Activated CD4-positive, alpha-beta T cell treated with anti-CD3 and anti-CD28 coated beads, Interleukin-2, amount 50 U/mL, for 16 hours (primary cell): ENCODE measurements at regions not wholly inside any gene's neighbourhood (a gene's known extent, or its start where the extent isn't known, plus 50 kb on each side); places are given as distances from the start of the nearest gene placed in this dataset.

Experiments used
- DNase-seq: peaks from one replicate; pipeline ENCODE4 v3.0.0-alpha.2; 2020

- DNase-seq, result no peak
These were observed 52.8 kb downstream of the FAM43A start for GRCh38 chr3:194738254-194739093.

DNA sequence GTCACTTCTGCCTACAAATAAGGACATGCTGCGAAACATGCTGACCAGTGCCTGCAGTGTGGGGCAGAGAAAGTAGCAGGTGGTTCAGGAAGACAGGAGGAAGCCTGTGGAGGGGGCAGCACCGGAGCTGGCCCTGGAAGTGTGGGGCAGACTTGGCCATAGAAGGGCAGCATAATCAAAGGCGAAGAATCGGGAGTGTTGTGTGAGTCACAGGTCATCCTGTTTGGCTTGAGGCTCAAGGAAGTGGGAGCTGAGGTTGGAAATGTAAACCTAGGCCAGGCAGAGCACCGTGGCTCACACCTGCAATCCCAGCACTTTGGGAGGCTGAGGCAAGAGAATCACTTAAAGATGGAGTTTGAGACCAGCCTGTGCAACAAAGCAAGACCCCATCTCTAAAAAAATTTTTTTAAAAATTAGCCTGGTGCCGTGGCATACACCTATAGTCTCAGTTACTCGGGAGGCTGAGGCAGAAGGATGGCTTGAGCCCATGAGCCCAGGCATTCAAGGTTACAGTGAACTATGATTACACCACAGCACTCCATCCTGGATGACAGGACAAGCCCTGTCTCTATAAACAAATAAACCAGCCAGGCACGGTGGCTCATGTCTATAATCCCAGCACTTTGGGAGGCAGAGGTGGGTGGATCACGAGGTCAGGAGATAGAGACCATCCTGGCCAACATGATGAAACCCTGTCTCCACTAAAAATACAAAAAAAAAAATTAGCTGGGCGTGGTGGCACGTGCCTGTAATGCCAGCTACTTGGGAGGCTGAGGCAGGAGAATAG, 54.0 kb downstream of the FAM43A start:
- no peak for DNase-seq

DNA sequence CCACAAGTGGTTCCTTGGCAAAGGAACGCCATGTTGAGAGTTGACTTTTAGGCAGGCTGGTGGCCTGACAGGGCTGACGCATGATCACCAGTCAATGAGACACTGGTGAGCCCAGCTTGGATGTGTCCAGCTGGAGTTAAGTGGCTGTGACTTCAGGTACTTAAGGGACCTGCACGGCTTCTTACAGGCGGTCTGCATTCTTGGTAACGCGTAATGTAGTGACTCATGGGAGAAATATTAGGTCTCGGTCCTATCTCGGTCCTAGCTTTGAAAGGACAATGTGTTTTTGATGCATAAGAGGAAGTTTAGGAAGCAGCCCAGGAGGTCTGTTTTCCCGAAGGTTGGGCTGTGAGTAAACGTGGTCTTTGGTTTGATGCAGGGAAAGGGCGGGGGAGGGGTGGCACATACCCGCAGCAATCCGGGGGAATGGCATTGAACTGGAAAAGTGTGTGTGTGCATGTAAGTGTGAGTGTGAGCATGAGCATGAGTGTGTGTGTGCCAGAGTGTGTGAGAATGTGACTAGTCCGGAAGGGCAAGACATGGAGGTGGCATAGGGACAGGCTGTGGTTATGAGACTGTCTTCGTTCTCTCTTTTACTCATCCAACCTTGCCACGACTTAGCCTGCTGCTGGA, 55.3 kb downstream of the FAM43A start:
- peak; percentile 47 for DNase-seq

GRCh38 chr3:194741916-194742315, 56.2 kb downstream of the FAM43A start:
- no peak for DNase-seq

- DNase-seq, result no peak
These were observed 59.1 kb downstream of the FAM43A start for GRCh38 chr3:194744826-194745225.

GRCh38 chr3:194745422-194746184, 59.9 kb downstream of the FAM43A start:
- no peak for DNase-seq

- no peak for DNase-seq
These were observed 62.5 kb downstream of the FAM43A start for GRCh38 chr3:194748225-194748624.

DNA sequence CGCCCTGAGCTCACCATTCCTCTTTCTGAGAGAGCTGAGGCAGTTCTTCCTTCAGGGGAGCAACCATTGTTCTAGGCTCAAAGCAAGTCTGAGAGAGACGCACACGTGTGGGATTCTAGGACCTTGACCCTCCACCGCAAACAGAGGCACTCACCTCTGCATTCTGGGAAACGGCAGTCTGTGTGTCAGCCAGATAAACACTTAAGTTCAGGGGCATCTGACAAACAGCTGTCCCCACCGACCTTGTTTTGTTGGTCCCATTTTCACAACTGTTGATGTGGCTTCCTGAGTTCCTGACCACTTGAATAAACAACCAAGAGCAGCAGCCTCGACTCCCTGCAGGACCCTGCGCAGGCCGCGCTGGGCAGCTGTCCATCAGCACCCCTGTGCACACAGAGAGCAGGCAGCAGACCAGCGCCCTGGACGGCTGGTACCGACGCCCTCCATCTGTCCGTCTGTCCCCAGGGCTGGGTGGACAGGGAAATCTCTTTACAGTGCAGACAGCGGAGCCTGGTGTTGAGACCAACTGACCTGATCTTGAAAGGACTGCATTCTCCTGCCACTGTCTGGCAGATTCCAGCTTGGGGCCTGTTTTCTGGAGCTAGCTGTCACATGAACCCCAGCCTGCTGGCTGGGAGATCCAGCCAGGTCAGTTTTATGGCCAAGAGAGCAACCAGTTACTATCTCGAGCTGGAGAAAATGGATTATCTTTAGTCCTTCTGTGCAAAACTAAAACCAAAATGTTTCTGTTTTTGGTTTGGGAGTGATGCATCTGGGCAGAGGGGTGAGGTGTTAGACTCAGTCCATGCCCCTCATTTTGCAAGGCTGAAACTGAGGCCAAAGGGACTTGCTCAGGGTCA, 64.2 kb downstream of the FAM43A start:
- no peak for DNase-seq

DNA sequence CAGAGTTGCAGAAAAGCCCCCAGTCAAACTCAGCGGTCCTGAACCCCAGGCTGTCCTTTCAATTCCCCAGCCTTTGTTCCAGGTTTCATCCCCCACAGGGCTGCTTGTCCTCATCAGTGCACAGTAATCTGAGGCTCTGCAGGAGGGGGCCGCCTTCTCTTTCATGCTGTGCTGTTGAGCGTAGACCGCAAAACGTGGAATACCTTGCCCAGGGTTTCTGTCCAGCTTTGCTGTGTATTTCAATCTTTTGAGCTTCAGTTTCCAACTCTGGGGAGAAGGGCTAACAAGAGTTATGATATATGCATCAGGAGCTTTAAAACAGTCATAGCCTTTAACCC, 64.8 kb downstream of the FAM43A start:
- DNase-seq, result no peak

DNA sequence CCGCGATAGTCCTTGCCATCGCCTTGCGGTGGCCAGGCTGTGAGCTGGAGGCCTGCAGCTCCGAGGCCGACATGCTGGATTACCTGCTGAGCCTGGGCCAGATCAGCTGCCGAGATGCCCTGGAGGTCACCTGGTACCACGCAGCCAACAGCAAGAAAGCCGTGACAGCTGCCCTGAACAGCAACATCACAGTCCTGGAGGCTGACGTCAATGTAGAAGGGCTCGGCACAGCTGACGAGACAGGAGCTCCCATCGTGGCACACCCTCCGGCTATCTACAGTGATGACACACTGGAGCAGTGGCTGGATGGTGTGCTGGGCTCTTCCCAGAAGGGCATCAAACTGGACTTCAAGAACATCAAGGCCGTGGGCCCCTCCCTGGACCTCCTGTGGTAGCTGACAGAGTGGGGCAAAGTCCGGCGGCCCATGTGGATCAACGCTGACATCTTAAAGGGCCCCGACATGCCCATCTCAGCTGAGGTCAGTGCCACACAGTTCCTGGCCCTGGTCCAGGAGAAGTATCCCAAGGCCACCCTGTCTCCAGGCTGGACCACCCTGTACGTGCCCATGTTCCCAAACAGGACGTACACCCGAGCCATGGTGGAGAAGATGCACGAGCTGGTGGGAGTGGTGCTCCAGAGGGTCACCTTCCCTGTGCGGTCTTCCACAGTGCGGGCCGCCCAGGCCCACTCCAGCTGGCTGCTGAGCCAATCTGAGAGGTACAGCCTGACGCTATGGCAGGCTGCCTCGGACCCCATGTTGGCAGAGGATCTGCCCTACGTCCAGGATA, 70.2 kb downstream of the FAM43A start:
- no peak for DNase-seq

DNA sequence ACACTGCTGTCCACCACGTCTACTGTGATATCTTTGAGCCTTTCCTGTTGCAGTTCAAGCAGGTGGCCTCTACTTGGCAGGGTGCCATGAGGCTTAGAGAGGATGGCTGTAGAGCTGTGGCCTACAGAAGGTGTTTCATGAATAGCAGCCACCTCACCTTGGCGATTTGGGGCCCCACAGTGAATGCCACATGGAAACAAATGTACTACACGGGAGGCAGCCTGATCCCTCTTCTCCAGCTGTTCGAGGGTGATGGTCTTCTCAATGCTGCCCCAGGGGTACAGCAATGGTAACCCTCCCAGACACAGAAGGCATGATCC, 70.7 kb downstream of the FAM43A start:
- no peak for DNase-seq

GRCh38 chr3:194756791-194757325, 71.2 kb downstream of the FAM43A start:
- DNase-seq, result no peak

DNA sequence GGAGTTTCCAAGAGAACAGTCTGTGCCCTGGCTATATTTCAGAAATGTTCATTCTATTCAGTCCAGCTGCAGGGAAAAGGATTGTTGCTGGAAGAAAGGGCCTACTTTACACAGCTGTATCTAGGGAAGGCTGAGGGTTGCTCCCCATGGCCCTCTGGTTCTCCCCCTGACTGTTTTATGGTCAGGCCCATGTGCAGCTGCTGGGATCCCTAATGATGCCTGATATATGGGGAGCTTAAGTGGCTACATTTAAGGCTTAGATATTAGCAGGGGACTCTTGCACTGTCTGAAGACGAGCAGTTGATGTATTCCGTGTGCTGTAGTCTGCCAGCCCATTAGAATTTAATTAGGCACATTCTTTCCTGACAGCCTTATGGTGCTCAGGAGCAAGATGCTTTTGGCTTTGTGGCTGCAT, 72.0 kb downstream of the FAM43A start:
- DNase-seq, result no peak

- DNase-seq, result no peak
These were observed 73.0 kb downstream of the FAM43A start for GRCh38 chr3:194758716-194759115.

DNA sequence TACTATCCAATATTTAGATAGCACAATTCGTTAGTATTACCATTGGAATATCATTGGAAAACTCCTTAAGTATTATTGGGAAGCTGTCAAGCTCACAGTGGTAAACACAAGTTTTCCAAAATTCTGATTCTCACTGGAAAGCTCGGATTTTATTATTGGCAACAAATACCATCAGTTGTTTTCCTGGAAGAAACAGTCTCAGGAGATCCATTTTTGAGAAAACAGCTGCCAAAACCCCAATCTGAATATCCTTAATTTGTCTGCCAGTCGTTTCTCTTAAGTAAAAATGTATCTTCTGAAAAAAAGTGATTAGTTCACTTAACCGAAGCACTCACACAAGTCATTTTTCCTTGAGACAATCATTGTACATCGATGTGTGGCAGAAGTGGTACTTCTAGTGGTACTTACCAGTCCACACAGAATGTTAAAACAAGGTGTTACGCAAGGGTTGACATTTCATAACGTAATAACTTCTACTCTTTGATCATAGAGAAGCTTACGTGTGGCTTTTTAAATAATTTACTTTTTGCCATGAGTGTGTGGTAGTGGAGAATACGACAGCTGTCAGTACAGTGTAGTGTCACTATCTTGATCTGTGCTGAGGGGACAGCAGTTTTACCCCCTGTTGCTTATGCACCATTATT, 74.9 kb downstream of the FAM43A start:
- DNase-seq, result no peak

DNA sequence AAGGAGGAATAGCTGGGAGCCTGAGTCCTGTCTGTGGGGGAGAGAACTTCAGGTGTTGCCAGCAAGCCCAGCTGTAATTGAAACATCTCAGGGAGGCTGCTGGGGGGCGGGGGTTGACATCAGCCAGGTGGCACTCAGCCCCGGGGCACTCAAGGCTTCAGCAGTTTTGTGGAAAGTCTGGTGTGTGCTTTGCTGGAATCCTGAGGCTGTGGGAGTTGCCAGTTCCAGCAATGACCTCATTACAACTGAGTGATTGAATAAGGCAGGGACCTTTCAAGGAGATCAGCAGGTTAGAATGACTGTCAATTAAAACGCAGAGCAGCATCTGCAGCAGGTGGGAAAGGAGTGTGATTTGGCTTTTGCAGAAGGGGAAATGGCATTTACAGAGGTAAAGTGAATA, 75.7 kb downstream of the FAM43A start:
- no peak for DNase-seq

DNA sequence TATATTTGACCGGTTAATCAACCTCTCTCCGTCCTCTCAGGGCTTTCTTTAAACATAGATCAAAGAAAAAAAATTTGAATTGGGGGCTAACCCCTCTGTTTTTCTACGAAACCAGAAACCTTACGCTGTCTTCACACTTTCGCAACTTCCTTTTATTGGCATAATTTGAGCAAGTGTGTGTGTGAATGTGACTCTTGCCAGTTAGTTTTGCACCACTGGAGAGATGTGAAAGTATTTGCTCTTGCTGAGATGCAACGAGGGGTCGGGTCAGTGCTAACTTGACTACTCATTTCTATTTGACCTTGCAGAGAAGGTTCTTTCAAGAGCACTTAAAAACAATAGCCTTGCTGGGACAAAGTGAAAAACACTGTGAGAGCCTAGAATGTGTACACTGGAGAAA, 81.2 kb downstream of the FAM43A start:
- DNase-seq, result no peak

GRCh38 chr3:194767446-194768207, 81.9 kb downstream of the FAM43A start:
- DNase-seq, result no peak

DNA sequence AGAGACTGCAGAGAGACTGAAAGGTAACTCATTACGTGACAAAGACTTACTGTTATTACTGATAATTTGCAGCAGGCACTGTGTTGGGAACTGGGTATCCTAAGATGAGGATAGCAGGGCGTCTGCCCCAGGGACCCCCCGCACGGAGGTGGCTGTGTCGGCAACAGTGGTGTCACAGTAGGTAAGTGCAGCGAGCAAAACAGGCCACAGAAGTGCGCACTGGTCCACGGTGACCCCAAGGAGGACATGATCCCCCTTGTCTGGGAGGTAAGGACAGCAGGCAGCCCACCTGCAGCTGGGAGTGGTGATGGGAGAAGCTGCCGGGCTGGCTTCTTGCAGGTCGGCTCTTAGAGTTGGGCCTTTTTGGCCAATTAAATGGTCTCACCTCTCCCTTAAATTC, 82.9 kb downstream of the FAM43A start:
- no peak for DNase-seq
